ENCODE measurements at regions not wholly inside any gene's neighbourhood (a gene's known extent, or its start where the extent isn't known, plus 50 kb on each side); places are given as distances from the start of the nearest gene placed in this dataset.

DNA sequence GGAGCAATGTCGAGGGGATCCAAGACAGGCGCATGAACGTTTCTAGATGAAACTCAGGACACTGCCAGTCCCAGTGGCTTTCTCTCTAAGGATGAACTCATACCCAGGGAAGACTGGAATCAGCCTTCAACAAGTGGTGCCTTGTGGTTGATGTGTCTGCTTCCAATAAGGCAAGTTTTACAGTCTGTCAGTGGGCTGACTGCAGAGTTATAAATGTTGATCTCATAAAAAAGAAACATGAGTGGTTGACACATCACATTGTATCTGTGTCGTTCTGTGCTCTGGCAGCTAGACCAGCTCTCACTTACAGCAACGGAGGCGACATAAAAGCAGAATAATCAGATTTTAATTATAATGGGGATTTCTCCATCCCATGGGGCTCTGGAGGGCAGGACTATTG lies 96.7 kb downstream of the SNX19 start:
- TF ChIP-seq, protein P1, sequence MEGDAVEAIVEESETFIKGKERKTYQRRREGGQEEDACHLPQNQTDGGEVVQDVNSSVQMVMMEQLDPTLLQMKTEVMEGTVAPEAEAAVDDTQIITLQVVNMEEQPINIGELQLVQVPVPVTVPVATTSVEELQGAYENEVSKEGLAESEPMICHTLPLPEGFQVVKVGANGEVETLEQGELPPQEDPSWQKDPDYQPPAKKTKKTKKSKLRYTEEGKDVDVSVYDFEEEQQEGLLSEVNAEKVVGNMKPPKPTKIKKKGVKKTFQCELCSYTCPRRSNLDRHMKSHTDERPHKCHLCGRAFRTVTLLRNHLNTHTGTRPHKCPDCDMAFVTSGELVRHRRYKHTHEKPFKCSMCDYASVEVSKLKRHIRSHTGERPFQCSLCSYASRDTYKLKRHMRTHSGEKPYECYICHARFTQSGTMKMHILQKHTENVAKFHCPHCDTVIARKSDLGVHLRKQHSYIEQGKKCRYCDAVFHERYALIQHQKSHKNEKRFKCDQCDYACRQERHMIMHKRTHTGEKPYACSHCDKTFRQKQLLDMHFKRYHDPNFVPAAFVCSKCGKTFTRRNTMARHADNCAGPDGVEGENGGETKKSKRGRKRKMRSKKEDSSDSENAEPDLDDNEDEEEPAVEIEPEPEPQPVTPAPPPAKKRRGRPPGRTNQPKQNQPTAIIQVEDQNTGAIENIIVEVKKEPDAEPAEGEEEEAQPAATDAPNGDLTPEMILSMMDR (IDR thresholded peaks at IDR 0.05) = no peak
- Histone ChIP-seq H3K4me3 (no peak overlapping the region), H3K9me3 (no peaks in the 10 kb centered on the region), H3K36me3 (no peaks in the 10 kb centered on the region), H3K27ac (no peak overlapping the region), H3K27me3 (no peaks in the 10 kb centered on the region), H3K4me1 (no peaks in the 10 kb centered on the region)
- intact Hi-C loops (cut with DNase I) = no loop called here
- no peak for DNase-seq (ENCODE audit: low spot score in 2 of 2)
